Fibroblast of mammary gland (primary cell): ENCODE measurements at regions not wholly inside any gene's neighbourhood (a gene's known extent, or its start where the extent isn't known, plus 50 kb on each side); places are given as distances from the start of the nearest gene placed in this dataset.

Experiments used
- DNase-seq: peaks from one replicate; pipeline ENCODE4 v3.0.0-alpha.2; 2010; ENCODE audit warnings: low read depth
- H3K4me3 ChIP-seq: 2 replicates; pipeline ENCODE4 v1.5.1; 2011; ENCODE audit warnings: low read depth, mild to moderate bottlenecking, low read length, moderate library complexity; ENCODE audit not compliant: control insufficient read depth
- TF ChIP-seq, protein P1 (sequence below): conservative IDR thresholded peaks from 2 replicates; pipeline ENCODE4 v1.5.1; 2011; ENCODE audit warnings: low read depth, low read length, inconsistent platforms; ENCODE audit not compliant: control insufficient read depth, insufficient read depth

DNA sequence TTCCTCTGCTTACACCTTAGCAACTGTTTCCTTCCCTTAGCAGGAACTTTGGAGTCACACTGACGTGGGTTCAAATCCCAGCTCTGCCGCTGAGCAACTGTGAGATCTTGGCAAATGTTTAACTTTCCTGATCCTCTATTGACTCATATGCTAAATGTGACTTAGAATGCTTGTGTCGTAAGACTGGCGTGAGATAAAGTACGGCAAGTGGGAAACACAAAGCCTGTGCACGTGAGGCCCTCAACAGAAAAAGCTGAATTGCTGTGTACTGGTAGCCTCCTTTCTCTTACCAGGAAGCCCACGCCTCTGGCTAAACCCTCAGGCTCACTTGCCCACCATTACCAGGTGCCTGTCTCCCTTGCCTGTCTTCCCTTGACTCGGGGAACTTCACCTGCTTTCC, 135.4 kb upstream of the TNR start:
- H3K4me3 ChIP-seq = no peak overlapping the region
- TF ChIP-seq, protein P1, sequence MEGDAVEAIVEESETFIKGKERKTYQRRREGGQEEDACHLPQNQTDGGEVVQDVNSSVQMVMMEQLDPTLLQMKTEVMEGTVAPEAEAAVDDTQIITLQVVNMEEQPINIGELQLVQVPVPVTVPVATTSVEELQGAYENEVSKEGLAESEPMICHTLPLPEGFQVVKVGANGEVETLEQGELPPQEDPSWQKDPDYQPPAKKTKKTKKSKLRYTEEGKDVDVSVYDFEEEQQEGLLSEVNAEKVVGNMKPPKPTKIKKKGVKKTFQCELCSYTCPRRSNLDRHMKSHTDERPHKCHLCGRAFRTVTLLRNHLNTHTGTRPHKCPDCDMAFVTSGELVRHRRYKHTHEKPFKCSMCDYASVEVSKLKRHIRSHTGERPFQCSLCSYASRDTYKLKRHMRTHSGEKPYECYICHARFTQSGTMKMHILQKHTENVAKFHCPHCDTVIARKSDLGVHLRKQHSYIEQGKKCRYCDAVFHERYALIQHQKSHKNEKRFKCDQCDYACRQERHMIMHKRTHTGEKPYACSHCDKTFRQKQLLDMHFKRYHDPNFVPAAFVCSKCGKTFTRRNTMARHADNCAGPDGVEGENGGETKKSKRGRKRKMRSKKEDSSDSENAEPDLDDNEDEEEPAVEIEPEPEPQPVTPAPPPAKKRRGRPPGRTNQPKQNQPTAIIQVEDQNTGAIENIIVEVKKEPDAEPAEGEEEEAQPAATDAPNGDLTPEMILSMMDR = no peak
- no peak for DNase-seq

DNA sequence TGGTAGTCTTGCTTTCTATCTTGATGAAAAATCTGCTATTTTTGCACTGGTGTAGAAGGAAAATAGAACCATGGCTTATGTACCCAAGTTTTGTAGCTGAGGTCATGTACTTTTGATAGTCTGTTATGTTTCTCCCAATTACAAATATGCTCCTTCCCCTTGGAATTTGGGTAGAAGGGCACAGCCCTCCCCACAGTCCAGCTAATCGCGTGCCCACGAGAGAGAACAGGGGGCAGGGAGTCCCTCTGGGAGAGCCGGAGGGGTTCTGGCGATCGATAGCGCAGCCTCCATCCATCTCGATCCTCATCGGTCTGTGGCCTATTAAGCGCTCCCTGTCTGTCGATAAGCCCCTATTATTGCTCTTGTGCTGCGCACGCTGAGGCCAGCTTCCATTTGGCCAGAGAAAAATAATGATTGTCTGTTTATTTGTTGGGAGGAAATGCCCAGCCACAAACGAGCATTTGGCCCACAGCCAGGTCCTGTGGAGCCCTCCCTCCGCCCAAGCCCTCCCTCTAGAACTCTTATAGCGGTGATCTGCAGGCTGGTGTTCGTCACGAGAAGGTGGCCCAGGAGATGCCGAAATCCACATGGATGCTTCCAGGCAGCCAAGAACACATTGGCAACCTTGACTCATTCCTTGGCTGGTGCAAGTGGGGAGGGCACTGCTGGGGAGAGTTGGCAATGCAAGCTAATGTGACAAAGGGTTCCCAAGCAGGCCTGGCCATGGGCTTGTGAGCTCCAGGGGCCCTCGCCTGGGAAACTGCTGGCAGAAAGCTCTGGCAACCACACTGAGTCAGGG, 134.7 kb upstream of the TNR start:
- DNase-seq = no peak
- TF ChIP-seq, protein P1 = no peak
- H3K4me3 ChIP-seq = no peak overlapping the region

DNA sequence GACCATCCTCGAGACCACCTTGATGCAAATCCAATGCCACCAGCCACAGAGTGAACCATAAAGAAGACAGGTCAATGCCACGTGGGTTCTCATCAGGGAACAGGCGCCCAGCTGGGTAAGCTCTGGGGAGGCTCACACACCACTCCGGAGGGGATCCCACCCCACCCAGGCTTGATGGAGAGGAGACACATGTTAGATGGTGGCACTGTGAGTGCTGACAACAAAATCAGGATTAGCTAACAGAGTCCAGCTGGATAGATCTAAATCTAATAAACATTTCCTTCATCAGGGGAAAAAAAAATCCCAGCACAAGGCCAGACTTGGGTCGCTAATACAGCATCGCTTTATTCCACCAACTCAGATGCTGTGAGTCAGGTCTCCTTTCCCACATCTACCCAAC, 132.2 kb upstream of the TNR start:
- no peak overlapping the region for H3K4me3 ChIP-seq
- TF ChIP-seq, protein P1 = no peak

DNA sequence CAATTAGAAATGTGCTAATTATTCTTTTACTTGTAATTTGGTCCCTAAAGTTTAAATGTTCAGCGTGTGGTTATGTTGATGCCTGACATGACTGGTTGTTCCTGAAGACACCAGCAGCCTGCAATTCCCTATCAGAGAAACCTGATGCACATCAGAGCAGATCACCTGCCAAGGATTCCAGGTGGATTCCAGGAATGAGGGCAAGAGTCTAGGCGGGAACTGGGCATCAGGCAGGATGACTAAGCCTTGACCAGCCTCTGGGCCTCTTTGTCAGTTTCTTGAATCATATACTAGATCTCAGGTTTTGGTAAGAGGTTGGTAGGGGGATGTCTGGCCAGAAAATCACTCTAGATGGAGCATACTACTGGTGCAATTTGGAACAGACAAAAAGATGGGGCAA, 130.7 kb upstream of the TNR start:
- no peak overlapping the region for H3K4me3 ChIP-seq
- no peak for DNase-seq
- TF ChIP-seq, protein P1 = no peak

More for the DNA sequence above, 132.2 kb upstream of the TNR start:
- no peak for DNase-seq

DNA sequence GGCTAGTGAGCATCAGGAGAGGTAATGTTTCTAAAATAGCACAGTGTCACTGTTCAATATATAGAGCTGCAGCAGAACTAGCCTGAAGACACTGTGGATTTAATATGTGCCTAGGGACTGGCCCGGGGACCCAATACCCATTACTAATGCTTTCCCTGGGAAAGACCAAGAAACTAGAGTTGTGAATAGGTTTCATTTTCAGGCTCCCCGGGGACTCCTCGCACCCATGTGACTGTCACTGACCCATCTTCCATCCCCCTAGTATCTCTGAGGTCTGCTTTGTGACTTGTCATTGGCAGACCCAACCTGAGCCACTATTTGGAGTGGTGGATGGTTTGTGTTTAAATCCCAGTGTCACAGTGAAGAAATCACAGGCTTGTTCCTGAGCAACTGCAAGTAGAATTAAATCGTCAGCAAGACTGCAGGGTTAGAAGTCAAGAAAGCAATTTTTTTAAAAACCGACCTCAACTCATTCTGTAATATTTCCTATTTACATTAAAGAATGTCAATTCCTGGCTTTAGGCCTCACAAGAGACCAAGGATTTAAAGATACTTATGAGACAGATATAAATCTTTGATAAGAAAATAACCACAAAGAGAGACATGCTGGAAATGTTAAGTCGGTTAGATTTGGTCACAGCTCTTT, 130.0 kb upstream of the TNR start:
- TF ChIP-seq, protein P1 = no peak
- DNase-seq = no peak
- H3K4me3 ChIP-seq = no peak overlapping the region

DNA sequence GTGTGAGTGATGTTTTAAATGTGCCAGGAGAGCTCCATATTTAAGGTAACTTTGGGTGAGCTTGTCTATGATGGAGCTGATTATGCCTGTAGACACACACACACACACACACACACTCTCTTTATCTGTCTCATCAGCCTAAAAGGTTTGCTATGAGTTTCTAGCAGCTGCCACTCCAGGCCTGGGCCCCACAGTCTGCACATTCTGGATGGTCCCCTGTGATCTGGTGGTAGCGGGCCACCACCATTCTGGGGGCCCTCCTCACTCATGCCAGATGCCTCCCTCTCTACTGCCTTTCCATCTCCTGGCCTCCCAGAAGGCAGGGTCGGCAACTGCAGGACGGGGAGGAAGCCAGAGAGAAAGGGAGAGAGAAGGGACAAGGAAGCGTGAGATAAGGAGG, 129.2 kb upstream of the TNR start:
- no peak overlapping the region for H3K4me3 ChIP-seq
- TF ChIP-seq, protein P1 = no peak
- no peak for DNase-seq
